Right lobe of liver (tissue), 4 donors: ENCODE measurements at regions not wholly inside any gene's neighbourhood (a gene's known extent, or its start where the extent isn't known, plus 50 kb on each side); places are given as distances from the start of the nearest gene placed in this dataset.

Experiments used
- CTCF ChIP-seq, 4 donors: fragments of 200-600 bp in 3 of 4; fragments of 450-650 bp in 1 of 4; IDR thresholded peaks; one replicate each; pipeline versions ENCODE4 v1.5.1 to v1.8.0; 2016 to 2022; ENCODE audit warnings: antibody characterized with exemption in 4 of 4, mild to moderate bottlenecking in 2 of 4
- POLR2A ChIP-seq: fragments of 450-650 bp; IDR thresholded peaks from one replicate; pipeline ENCODE4 v1.6.1; 2017; ENCODE audit warnings: antibody characterized with exemption, mild to moderate bottlenecking
- donor health status: DM: no; HTN: no; CAD: no.
- donor health status: DM: no; HTN: no; CAD: no.
- donor health status: DM: no; HTN: yes; CAD: no.

- TF ChIP-seq CTCF (IDR thresholded peaks at IDR 0.05): no peak
- TF ChIP-seq POLR2A: no peak
Measured at GRCh38 chr16:59651662-59652061, 917.5 kb upstream of the GOT2 start.
